Mesodermal cell (in vitro differentiated cells): ENCODE measurements at regions not wholly inside any gene's neighbourhood (a gene's known extent, or its start where the extent isn't known, plus 50 kb on each side); places are given as distances from the start of the nearest gene placed in this dataset.
"Not testable (repeated sequence)": the region's sequence is repeated elsewhere in the genome, so short reads cannot be mapped to it uniquely, and the experiment has no call there.

Experiments
- H3K27ac ChIP-seq: 2 replicates; pipeline ENCODE4 v1.7.0; 2013; ENCODE audit warnings: mild to moderate bottlenecking, low read depth, low read length, moderate library complexity; ENCODE audit not compliant: severe bottlenecking
- H3K36me3 ChIP-seq: 2 replicates; pipeline ENCODE4 v1.7.1; 2013; ENCODE audit warnings: mild to moderate bottlenecking, low read length, moderate library complexity; ENCODE audit not compliant: control insufficient read depth, insufficient read depth
- H3K4me1 ChIP-seq: one replicate; pipeline ENCODE4 v1.7.1; 2013; ENCODE audit warnings: mild to moderate bottlenecking, low read length; ENCODE audit not compliant: insufficient read depth, control insufficient read depth, poor library complexity, severe bottlenecking
- H3K4me3 ChIP-seq: 2 replicates; pipeline ENCODE4 v1.7.0; 2013; ENCODE audit warnings: low read length, control low read depth, mild to moderate bottlenecking; ENCODE audit not compliant: insufficient read depth, poor library complexity, severe bottlenecking; ENCODE audit errors: extremely low read depth
- H3K9me3 ChIP-seq: 2 replicates; pipeline ENCODE4 v1.7.1; 2013; ENCODE audit warnings: mild to moderate bottlenecking, low read length, moderate library complexity; ENCODE audit not compliant: control insufficient read depth
- WGBS, 2 experiments: methylation state at CpG; one replicate each; pipeline ENCODE4 v1.1.5; 2013; ENCODE audit warnings: missing lambda C conversion rate in 2 of 2; ENCODE audit not compliant: insufficient coverage in 2 of 2; 5-methylcytosine and 5-hydroxymethylcytosine counted together

GRCh38 chr2:16739778-16740581 lies 74.3 kb upstream of the CYRIA start:
- no peak overlapping the region for H3K27ac ChIP-seq
- H3K4me1 ChIP-seq = no peaks in the 10 kb centered on the region
- H3K9me3 ChIP-seq = no peaks in the 10 kb centered on the region
- WGBS, 2 experiments = 92 to 96% methylated on average over 3 of the region's 4 CpGs
- H3K36me3 ChIP-seq = no peaks in the 10 kb centered on the region
- H3K4me3 ChIP-seq = no peak overlapping the region

GRCh38 chr2:16738361-16739225 lies 73.0 kb upstream of the CYRIA start:
- H3K36me3 ChIP-seq = no peaks in the 10 kb centered on the region
- H3K4me3 ChIP-seq = no peak overlapping the region
- no peak overlapping the region for H3K27ac ChIP-seq
- no peaks in the 10 kb centered on the region for H3K4me1 ChIP-seq
- no peaks in the 10 kb centered on the region for H3K9me3 ChIP-seq
- 70 to 85% methylated on average over 2 of the region's 6 CpGs for WGBS, 2 experiments

- H3K27ac ChIP-seq = no peak overlapping the region
- H3K4me3 ChIP-seq = no peak overlapping the region
- no peaks in the 10 kb centered on the region for H3K9me3 ChIP-seq
- no peaks in the 10 kb centered on the region for H3K4me1 ChIP-seq
- H3K36me3 ChIP-seq = no peaks in the 10 kb centered on the region
- no CpG with 5 or more reads among the region's 1 CpG for WGBS, 2 experiments
These were observed 72.2 kb upstream of the CYRIA start for GRCh38 chr2:16737812-16738211.

- H3K4me3 ChIP-seq = no peak overlapping the region
- WGBS, 2 experiments = 100% methylated on average over 1 of the region's 2 CpGs
- H3K9me3 ChIP-seq = no peaks in the 10 kb centered on the region
- H3K4me1 ChIP-seq = no peaks in the 10 kb centered on the region
- H3K36me3 ChIP-seq = no peaks in the 10 kb centered on the region
- H3K27ac ChIP-seq = no peak overlapping the region
These were observed 71.0 kb upstream of the CYRIA start for GRCh38 chr2:16736633-16737032.

- no peak overlapping the region for H3K27ac ChIP-seq
- H3K9me3 ChIP-seq = no peaks in the 10 kb centered on the region
- no peaks in the 10 kb centered on the region for H3K4me1 ChIP-seq
- H3K36me3 ChIP-seq = no peaks in the 10 kb centered on the region
- 88 to 98% methylated on average over 4 of the region's 5 CpGs for WGBS, 2 experiments
- no peak overlapping the region for H3K4me3 ChIP-seq
These were observed 63.7 kb upstream of the CYRIA start for GRCh38 chr2:16729335-16729734.

GRCh38 chr2:16728351-16729136 lies 62.9 kb upstream of the CYRIA start:
- Histone ChIP-seq H3K4me1 (no peaks in the 10 kb centered on the region), H3K4me3 (no peak overlapping the region), H3K9me3 (no peaks in the 10 kb centered on the region), H3K27ac (no peak overlapping the region), H3K36me3 (no peaks in the 10 kb centered on the region)
- WGBS, 2 experiments = 67 to 82% methylated on average over 2 to 4 of the region's 4 CpGs

GRCh38 chr2:16727849-16728248 lies 62.2 kb upstream of the CYRIA start:
- no CpG with 5 or more reads among the region's 2 CpGs for WGBS, 2 experiments

GRCh38 chr2:16727256-16727655 lies 61.6 kb upstream of the CYRIA start:
- Histone ChIP-seq H3K36me3 (no peaks in the 10 kb centered on the region), H3K4me1 (no peaks in the 10 kb centered on the region), H3K4me3 (no peak overlapping the region), H3K27ac (no peak overlapping the region), H3K9me3 (no peaks in the 10 kb centered on the region)
- WGBS, 2 experiments = 89 to 90% methylated on average over 4 of the region's 4 CpGs

More at GRCh38 chr2:16727849-16728248, 62.2 kb upstream of the CYRIA start:
- H3K9me3 ChIP-seq, H3K36me3 ChIP-seq, H3K27ac ChIP-seq, H3K4me1 ChIP-seq, H3K4me3 ChIP-seq: not testable (repeated sequence)

- Histone ChIP-seq H3K9me3 (no peaks in the 10 kb centered on the region), H3K36me3 (no peaks in the 10 kb centered on the region), H3K27ac (no peak overlapping the region), H3K4me1 (no peaks in the 10 kb centered on the region), H3K4me3 (no peak overlapping the region)
- 100% methylated on average over 1 to 2 of the region's 4 CpGs for WGBS, 2 experiments
These were observed 60.9 kb upstream of the CYRIA start for GRCh38 chr2:16726577-16726976.

GRCh38 chr2:16726147-16726546 lies 60.5 kb upstream of the CYRIA start:
- Histone ChIP-seq H3K27ac (no peak overlapping the region), H3K9me3 (no peaks in the 10 kb centered on the region), H3K36me3 (no peaks in the 10 kb centered on the region), H3K4me3 (no peak overlapping the region), H3K4me1 (no peaks in the 10 kb centered on the region)
- 92 to 100% methylated on average over 1 to 2 of the region's 2 CpGs for WGBS, 2 experiments
